GM18505 (cell line): ENCODE measurements at regions not wholly inside any gene's neighbourhood (a gene's known extent, or its start where the extent isn't known, plus 50 kb on each side); places are given as distances from the start of the nearest gene placed in this dataset.

Experiments used
- ATAC-seq: cut with Tn5 transposase; IDR thresholded peaks from one replicate; pipeline ENCODE4 v1.9.1; 2021; ENCODE audit not compliant: unreplicated experiment
- POLR2A ChIP-seq: IDR thresholded peaks from 4 replicates; pipeline ENCODE4 v1.6.1; 2011; ENCODE audit warnings: borderline replicate concordance; ENCODE audit not compliant: insufficient read depth, insufficient read length; ENCODE audit errors: extremely low read depth

DNA sequence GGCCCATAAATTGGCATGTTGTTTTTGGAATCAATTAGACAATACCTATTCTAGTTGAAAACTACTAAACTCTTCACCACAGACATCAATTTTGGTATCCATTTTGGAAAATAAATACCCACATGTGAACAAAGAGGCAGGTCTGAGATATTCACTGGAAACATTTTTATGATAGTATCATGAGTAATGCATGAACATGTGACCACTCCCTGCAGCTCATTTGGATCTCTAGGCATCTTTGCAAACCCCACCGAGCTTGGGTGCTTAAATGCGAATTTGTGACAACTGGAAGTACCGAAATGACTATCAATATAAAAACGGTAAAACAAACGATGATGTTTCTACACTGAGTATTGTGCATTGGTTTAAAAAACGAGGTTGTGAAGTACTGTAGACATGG lies 285.2 kb downstream of the IRF8 start:
- no peak for TF ChIP-seq POLR2A
- no peak for ATAC-seq

DNA sequence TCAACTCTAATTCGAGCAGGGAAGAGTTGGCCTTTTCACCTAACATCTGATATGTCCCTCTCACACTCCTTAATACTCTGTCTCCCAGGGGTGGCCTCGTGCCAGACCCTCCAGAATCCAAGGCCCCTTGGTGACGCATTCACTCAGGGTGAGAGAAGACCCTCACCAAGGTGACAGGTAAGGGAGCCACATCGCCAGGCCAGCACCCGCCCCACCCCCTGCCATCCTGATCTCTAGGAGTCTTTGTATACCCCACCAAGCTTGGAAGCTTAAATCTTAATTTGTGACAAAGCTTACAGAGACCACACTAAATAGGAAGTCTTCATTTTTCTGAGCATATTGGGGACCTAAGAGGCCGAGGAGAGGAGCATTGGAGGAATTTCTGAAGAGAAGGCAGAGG lies 286.1 kb downstream of the IRF8 start:
- TF ChIP-seq POLR2A: no peak
- no peak for ATAC-seq

GRCh38 chr16:86186313-86186712 lies 287.4 kb downstream of the IRF8 start:
- no peak for ATAC-seq
- no peak for TF ChIP-seq POLR2A

- ATAC-seq: no peak
- TF ChIP-seq POLR2A: no peak
These were observed 291.0 kb downstream of the IRF8 start for GRCh38 chr16:86189934-86190333.

DNA sequence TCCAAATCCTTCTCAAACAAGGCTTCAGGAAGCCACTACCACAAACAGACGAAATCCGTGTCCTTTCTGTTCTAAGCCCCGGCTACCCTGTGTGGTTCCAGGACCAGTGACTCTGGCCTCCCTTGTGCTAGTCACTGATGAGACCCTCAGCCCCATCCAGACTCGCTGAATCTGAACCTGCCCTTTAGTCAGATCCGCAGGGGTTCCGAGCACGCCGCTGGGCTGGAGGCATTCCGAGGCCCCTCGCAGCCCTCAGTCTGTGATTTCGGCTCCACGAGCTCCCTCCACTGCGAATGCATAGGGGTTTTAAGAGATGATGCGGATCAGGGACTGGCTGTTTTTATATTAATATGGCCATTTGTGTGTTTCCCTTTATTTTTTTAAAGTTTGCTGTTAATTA lies 292.7 kb downstream of the IRF8 start:
- TF ChIP-seq POLR2A: no peak
- ATAC-seq: no peak

DNA sequence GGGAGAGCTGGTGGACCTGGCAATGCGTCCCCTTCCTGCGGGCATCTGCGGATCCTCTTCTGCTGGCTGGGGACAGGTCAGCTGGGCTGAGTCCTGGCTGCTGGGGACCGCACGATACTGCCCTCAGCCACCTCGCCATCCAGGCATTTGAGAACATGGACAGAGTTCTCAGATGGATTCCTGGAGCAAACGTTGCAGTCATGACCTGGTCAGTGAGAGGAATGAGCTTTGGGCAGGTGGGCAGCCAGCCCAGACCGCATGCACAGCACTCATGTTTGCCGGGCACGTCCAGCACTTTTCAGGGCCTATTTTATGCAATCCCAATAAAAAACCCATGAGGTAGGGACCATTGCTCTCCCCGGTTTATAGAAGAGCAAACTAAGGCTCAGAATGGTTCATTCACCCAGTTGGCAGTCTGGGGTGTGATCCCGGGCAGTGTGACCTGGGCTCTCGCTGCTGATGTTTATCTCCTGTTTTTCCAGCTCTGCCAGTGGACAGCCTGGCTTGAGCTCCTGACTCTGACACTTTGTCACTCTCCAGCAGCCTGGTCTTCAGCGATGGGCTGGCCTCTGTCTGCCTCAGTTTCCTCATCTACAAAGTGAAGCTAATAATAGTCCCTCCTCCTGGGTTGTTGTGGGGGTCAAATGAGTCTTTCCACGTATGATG lies 294.7 kb downstream of the IRF8 start:
- ATAC-seq: no peak
- no peak for TF ChIP-seq POLR2A

DNA sequence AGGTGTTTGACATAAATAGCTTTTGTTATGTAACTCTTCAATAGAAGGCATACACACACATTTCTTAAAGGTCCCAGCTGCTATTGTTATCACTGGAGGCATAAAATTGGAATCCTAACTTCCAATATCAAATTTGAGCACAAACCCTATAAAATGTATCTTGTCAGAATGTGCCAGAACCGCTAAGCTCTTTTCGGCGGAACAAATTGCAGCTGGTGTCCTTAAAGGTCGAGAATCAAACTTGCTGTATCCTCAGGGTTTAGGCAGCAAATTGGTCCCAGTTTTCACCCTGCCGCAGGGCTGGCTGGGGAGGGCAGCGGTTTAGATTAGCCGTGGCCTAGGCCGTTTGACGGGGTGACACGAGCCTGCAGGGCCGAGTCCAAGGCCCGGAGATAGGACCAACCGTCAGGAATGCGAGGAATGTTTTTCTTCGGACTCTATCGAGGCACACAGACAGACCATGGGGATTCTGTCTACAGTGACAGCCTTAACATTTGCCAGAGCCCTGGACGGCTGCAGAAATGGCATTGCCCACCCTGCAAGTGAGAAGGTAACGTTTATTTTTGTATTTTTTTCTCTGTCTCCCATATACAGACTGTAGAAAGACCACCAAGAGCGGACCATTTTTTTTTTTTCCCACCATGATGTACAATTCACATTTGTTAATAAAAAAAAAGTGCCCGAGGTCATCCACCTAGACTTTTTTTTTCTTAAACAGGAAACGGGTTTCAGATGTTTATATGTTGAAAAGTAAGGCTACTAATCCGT lies 297.1 kb downstream of the IRF8 start:
- no peak for TF ChIP-seq POLR2A
- ATAC-seq: no peak

DNA sequence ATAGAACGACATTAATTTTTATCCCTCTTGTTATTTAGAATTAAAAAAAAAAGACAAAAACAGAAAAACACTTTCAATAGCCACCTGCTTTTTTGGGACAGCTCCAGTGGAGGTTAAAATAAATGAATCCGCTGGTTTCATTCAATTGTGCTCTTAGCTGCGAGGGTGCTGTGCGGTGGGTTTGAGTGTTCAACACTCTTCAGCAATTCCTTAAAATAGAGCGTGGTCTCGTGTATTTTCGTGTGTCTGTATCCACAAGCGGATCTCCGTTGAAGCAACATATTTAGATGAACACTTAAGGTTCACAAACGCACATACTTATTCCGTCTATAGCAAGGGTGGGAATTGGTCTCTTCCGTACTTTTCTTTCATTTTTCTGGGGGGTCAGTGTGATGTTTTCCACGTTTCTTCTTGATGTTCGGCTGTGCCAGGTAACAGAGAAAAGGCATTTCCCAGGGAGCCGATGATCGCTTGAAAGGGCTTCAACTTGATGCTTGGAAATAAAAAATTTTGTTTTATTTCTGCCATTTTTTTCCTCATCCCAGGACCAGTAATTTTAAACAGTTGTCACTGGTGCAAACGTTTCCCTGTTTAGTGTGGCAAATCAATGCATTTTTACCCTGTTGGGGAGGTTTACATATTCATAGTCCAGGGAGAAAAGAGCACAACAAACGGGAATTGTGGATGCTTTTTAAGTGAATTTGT lies 297.9 kb downstream of the IRF8 start:
- no peak for ATAC-seq

GRCh38 chr16:86198206-86199118 lies 299.5 kb downstream of the IRF8 start:
- ATAC-seq: no peak
- TF ChIP-seq POLR2A: no peak

More for the DNA sequence above, 297.9 kb downstream of the IRF8 start:
- no peak for TF ChIP-seq POLR2A

- no peak for TF ChIP-seq POLR2A
- no peak for ATAC-seq
These were observed 300.2 kb downstream of the IRF8 start for GRCh38 chr16:86199182-86199581.

GRCh38 chr16:86199871-86200695 lies 301.1 kb downstream of the IRF8 start:
- TF ChIP-seq POLR2A: no peak
- ATAC-seq: no peak

GRCh38 chr16:86200722-86201121 lies 301.8 kb downstream of the IRF8 start:
- no peak for ATAC-seq
- TF ChIP-seq POLR2A: no peak

DNA sequence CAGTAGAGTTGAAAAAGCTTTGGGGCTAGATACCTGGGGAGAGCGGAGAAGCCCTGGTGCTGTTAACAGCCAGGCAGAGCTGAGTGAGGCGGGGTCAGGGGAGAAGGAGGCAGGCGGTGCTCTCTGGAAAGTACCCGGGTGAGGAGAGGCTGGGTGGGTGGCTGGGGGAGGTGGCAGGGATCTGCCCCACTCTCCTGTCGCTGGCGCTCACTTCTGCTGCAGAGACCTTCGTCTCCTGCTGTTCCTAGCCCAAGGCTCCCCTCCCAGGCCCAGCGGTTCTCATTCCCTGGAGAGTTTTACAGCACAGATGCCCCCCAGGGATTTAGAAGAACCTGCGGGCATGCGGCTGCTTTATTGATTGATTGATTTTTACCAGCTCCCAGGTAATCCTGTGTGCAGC lies 302.8 kb downstream of the IRF8 start:
- no peak for ATAC-seq
- TF ChIP-seq POLR2A: no peak

DNA sequence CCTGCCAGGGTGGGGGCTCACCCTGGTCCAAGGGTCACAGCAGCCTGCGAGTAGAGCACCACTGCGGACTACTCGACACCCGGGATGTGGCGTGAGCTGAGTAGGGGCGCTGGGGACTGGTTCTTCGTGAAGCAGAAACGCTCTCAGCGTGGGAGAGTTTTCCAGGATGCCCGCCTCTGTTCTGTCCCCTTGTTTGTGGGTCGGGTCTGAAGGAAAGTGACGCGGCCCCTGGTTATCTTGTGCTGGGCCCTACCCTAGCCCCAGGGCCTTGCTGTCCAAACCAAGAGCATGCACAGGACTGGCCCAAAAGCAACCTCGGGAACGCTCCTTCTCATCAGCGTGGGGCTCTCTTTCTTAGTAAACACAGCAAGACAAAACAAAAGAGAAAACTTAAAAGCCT lies 303.3 kb downstream of the IRF8 start:
- no peak for ATAC-seq
- no peak for TF ChIP-seq POLR2A
